ENCODE measurements at regions not wholly inside any gene's neighbourhood (a gene's known extent, or its start where the extent isn't known, plus 50 kb on each side); places are given as distances from the start of the nearest gene placed in this dataset.

DNA sequence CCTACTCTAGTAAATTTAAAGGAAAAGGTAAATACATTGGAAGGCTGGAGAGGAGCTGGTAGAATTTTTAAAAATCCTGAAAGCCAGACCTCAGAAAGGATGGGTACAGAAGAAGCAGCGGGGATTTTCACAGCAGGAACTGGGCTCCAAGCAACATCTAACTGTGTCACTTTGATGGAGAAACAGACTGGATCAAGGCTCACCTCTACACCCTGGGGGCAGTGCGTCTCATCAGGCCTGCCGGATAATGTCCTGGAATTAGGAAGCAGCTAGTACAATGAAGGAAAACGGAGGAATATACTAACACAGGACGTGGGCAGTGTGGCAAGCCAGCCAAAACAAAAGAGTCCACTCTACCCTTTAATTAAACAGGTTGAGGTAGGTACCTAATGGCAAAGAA, 463.6 kb downstream of the TAF11L14 start:
- TF ChIP-seq, protein P1, sequence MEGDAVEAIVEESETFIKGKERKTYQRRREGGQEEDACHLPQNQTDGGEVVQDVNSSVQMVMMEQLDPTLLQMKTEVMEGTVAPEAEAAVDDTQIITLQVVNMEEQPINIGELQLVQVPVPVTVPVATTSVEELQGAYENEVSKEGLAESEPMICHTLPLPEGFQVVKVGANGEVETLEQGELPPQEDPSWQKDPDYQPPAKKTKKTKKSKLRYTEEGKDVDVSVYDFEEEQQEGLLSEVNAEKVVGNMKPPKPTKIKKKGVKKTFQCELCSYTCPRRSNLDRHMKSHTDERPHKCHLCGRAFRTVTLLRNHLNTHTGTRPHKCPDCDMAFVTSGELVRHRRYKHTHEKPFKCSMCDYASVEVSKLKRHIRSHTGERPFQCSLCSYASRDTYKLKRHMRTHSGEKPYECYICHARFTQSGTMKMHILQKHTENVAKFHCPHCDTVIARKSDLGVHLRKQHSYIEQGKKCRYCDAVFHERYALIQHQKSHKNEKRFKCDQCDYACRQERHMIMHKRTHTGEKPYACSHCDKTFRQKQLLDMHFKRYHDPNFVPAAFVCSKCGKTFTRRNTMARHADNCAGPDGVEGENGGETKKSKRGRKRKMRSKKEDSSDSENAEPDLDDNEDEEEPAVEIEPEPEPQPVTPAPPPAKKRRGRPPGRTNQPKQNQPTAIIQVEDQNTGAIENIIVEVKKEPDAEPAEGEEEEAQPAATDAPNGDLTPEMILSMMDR (IDR thresholded peaks at IDR 0.05 in 4 of 5, conservative IDR thresholded peaks at IDR 0.05 in 1 of 5): no peak
- no peak for TF ChIP-seq POLR2A (IDR thresholded peaks at IDR 0.05)
